GM11168 (cell line): ENCODE measurements at regions not wholly inside any gene's neighbourhood (a gene's known extent, or its start where the extent isn't known, plus 50 kb on each side); places are given as distances from the start of the nearest gene placed in this dataset.

ENCODE experiments used
- in situ Hi-C: fragments of 300-500 bp; cut with MboI; formaldehyde crosslinking; loops from one replicate; pipeline ENCODE4 v1.12.0; 2022; ENCODE audit warnings: low sequenced_read_pairs; ENCODE audit not compliant: unreplicated experiment

GRCh38 chr21:16388291-16388690 is 658.5 kb downstream of the USP25 start:
- in situ Hi-C loops = no loop called here

GRCh38 chr21:16388911-16389560 is 659.3 kb downstream of the USP25 start:
- in situ Hi-C loops = no loop called here

GRCh38 chr21:16389643-16390042 is 659.9 kb downstream of the USP25 start:
- in situ Hi-C loops = no loop called here

- in situ Hi-C loops = no loop called here
Observed at GRCh38 chr21:16395285-16395684, 665.5 kb downstream of the USP25 start.

- in situ Hi-C loops = no loop called here
Observed at GRCh38 chr21:16402752-16403151, 673.0 kb downstream of the USP25 start.

GRCh38 chr21:16404776-16405175 is 675.0 kb downstream of the USP25 start:
- in situ Hi-C loops = no loop called here

GRCh38 chr21:16406355-16406754 is 676.6 kb downstream of the USP25 start:
- in situ Hi-C loops = no loop called here

GRCh38 chr21:16407403-16408240 is 677.8 kb downstream of the USP25 start:
- in situ Hi-C loops = no loop called here

- in situ Hi-C loops = no loop called here
Observed at GRCh38 chr21:16408280-16408679, 678.5 kb downstream of the USP25 start.

GRCh38 chr21:16409352-16409751 is 679.6 kb downstream of the USP25 start:
- in situ Hi-C loops = no loop called here

- in situ Hi-C loops = no loop called here
Observed at GRCh38 chr21:16418226-16418625, 688.4 kb downstream of the USP25 start.

- in situ Hi-C loops = no loop called here
Observed at GRCh38 chr21:16418642-16419041, 688.9 kb downstream of the USP25 start.

- in situ Hi-C loops = no loop called here
Observed at GRCh38 chr21:16419188-16419921, 689.6 kb downstream of the USP25 start.

GRCh38 chr21:16420031-16420724 is 690.4 kb downstream of the USP25 start:
- in situ Hi-C loops = no loop called here

GRCh38 chr21:16421007-16421406 is 691.2 kb downstream of the USP25 start:
- in situ Hi-C loops = no loop called here

GRCh38 chr21:16421965-16422364 is 692.2 kb downstream of the USP25 start:
- in situ Hi-C loops = no loop called here

GRCh38 chr21:16422702-16423101 is 692.9 kb downstream of the USP25 start:
- in situ Hi-C loops = no loop called here

GRCh38 chr21:16423921-16424320 is 694.1 kb downstream of the USP25 start:
- in situ Hi-C loops = no loop called here

GRCh38 chr21:16424331-16424751 is 694.6 kb downstream of the USP25 start:
- in situ Hi-C loops = no loop called here

GRCh38 chr21:16425376-16425775 is 695.6 kb downstream of the USP25 start:
- in situ Hi-C loops = no loop called here
